Tibial nerve (tissue), 4 donors: ENCODE measurements at regions not wholly inside any gene's neighbourhood (a gene's known extent, or its start where the extent isn't known, plus 50 kb on each side); places are given as distances from the start of the nearest gene placed in this dataset.

Experiments
- DNase-seq, 2 donors: peaks; one replicate each; pipeline ENCODE4 v3.0.0-alpha.2; 2019; ENCODE audit warnings: low spot score in 2 of 2
- H3K27ac ChIP-seq, 4 donors: fragments of 200-600 bp; sonication (generic) in 3 of 4; one replicate each; pipeline ENCODE4 v1.5.1; 2017 to 2019; ENCODE audit warnings: mild to moderate bottlenecking in 1 of 4
- H3K27me3 ChIP-seq, 2 donors: fragments of 200-600 bp; sonication (generic) in 1 of 2; one replicate each; pipeline versions ENCODE4 v1.5.1 to v1.6.0; 2017 to 2019
- H3K36me3 ChIP-seq, 3 donors: fragments of 200-600 bp; sonication (generic); one replicate each; pipeline ENCODE4 v1.5.1; 2018 to 2019
- H3K4me1 ChIP-seq, 4 donors: fragments of 200-600 bp; sonication (generic) in 3 of 4; one replicate each; pipeline ENCODE4 v1.5.1; 2017 to 2019
- H3K4me3 ChIP-seq, 4 donors: fragments of 200-600 bp; sonication (generic) in 3 of 4; one replicate each; pipeline ENCODE4 v1.5.1; 2017 to 2019; ENCODE audit warnings: mild to moderate bottlenecking in 1 of 4, moderate library complexity in 1 of 4
- H3K9me3 ChIP-seq, 4 donors: fragments of 200-600 bp; sonication (generic) in 3 of 4; one replicate each; pipeline ENCODE4 v1.5.1; 2017 to 2019
- EP300 ChIP-seq, 2 donors: sonication (generic); formaldehyde crosslinking; IDR thresholded peaks; one replicate each; pipeline ENCODE4 v1.6.1; 2017; ENCODE audit warnings: antibody characterized with exemption in 2 of 2, mild to moderate bottlenecking in 1 of 2
- POLR2A ChIP-seq, 2 donors: fragments of 450-650 bp; IDR thresholded peaks; one replicate each; pipeline ENCODE4 v1.6.1; 2017; ENCODE audit warnings: antibody characterized with exemption in 2 of 2, mild to moderate bottlenecking in 2 of 2, moderate library complexity in 2 of 2
- WGBS, 2 donors: methylation state at CpG; one replicate each; pipeline ENCODE4 v1.1.5; 2018; 5-methylcytosine and 5-hydroxymethylcytosine counted together
- TF ChIP-seq, protein P1 (sequence below), 5 experiments: fragments of 200-600 bp in 3 of 5; fragments of 450-650 bp in 2 of 5; sonication (generic) in 3 of 5; IDR thresholded peaks; one replicate each; pipeline ENCODE4 v1.5.1; 2016 to 2019; ENCODE audit warnings: antibody characterized with exemption in 5 of 5, mild to moderate bottlenecking in 3 of 5, moderate library complexity in 2 of 5

DNA sequence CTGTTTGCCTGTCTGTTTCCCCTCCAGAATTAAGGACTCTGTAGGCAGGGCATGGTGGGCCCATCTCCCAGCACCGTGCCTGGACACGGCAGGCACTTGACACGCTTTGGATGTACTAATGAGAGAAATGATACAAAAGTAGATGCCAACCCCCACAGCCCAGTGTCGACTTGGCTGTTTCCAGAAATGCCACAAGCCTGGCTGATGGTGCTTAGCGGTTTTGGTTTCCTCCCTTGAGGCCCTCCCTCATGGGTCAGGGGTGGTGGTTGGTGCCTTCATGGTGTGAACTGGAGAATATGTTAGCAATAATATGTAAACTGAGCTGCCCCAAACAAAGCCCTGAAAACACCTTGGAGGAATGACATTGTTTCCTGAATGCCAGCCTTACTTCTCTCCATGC, 55.5 kb upstream of the ESRRB start:
- no peaks in the 10 kb centered on the region for H3K36me3 ChIP-seq
- no peak for TF ChIP-seq POLR2A (IDR thresholded peaks at IDR 0.05)
- H3K27me3 ChIP-seq: no peaks in the 10 kb centered on the region
- no peak for DNase-seq
- 76 to 85% methylated on average over 5 of the region's 5 CpGs for WGBS, 2 donors
- H3K9me3 ChIP-seq: no peaks in the 10 kb centered on the region
- no peak overlapping the region for H3K4me3 ChIP-seq
- H3K4me1 ChIP-seq: no peaks in the 10 kb centered on the region
- no peak overlapping the region for H3K27ac ChIP-seq

DNA sequence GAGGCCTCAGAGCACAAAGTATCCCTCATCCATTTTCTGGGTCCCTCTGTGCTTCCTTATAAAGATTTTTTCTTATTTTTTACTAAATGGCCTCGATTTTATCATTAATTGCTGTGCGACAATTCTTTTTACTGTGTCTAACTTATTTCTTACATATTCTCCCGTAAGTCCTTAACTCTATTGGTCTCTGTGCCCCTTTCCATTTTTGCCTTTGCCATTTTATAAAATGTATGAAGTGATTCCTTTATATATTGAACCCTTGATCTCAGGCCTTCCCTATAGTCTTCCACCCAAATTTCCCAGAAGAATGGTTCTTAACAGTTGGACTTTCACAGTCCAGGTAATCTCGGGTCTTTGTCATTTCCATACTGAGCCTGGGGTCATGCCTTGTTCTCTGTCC, 55.0 kb upstream of the ESRRB start:
- no peak for TF ChIP-seq POLR2A (IDR thresholded peaks at IDR 0.05)
- TF ChIP-seq EP300 (IDR thresholded peaks at IDR 0.05): no peak
- TF ChIP-seq, protein P1, sequence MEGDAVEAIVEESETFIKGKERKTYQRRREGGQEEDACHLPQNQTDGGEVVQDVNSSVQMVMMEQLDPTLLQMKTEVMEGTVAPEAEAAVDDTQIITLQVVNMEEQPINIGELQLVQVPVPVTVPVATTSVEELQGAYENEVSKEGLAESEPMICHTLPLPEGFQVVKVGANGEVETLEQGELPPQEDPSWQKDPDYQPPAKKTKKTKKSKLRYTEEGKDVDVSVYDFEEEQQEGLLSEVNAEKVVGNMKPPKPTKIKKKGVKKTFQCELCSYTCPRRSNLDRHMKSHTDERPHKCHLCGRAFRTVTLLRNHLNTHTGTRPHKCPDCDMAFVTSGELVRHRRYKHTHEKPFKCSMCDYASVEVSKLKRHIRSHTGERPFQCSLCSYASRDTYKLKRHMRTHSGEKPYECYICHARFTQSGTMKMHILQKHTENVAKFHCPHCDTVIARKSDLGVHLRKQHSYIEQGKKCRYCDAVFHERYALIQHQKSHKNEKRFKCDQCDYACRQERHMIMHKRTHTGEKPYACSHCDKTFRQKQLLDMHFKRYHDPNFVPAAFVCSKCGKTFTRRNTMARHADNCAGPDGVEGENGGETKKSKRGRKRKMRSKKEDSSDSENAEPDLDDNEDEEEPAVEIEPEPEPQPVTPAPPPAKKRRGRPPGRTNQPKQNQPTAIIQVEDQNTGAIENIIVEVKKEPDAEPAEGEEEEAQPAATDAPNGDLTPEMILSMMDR (IDR thresholded peaks at IDR 0.05): no peak
- Histone ChIP-seq H3K36me3 (no peaks in the 10 kb centered on the region), H3K4me3 (no peak overlapping the region), H3K4me1 (no peaks in the 10 kb centered on the region), H3K9me3 (no peaks in the 10 kb centered on the region), H3K27ac (no peak overlapping the region), H3K27me3 (no peaks in the 10 kb centered on the region)
- DNase-seq: no peak
- WGBS, 2 donors: 86 to 91% methylated on average over 4 of the region's 4 CpGs

DNA sequence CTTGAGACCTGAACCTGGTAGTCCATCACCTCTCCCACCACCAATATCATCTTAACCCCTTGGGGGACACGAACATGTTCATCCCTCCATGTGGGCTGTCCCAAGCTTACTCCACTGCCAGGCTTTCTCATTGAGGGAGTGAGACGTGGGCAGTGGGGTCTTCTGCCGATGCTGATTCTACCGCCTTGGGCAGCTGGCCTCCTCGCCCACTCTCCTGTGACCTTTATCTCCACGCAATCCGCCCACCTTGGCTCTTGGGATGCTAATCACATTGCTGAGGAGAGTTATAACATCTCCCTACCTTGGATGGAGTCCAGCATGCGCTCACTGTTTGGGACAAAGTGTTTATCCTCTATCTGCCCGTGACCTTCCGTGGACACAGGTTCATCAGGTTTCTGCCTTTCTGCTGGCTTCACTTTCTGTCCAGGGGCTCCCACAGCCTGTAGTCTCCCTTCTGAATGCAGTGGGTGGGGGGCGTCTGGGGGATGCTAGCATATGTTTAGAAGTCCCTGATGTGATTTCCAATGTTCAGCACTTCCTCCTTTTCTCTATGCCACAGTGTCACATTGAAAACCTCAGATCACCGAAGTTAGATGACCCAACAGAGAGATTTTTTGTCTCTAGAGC, 53.2 kb upstream of the ESRRB start:
- TF ChIP-seq EP300 (IDR thresholded peaks at IDR 0.05): no peak
- no peak for TF ChIP-seq POLR2A (IDR thresholded peaks at IDR 0.05)
- TF ChIP-seq, protein P1 (IDR thresholded peaks at IDR 0.05): no peak
- 70 to 75% methylated on average over 12 of the region's 12 CpGs for WGBS, 2 donors
- H3K27me3 ChIP-seq: peaks cover 0 to under 1% of the 10 kb centered on the region in 2 donors
- DNase-seq: no peak
- no peak overlapping the region for H3K4me3 ChIP-seq
- H3K36me3 ChIP-seq: no peaks in the 10 kb centered on the region
- H3K4me1 ChIP-seq: no peaks in the 10 kb centered on the region
- H3K9me3 ChIP-seq: no peaks in the 10 kb centered on the region
- H3K27ac ChIP-seq: no peak overlapping the region

DNA sequence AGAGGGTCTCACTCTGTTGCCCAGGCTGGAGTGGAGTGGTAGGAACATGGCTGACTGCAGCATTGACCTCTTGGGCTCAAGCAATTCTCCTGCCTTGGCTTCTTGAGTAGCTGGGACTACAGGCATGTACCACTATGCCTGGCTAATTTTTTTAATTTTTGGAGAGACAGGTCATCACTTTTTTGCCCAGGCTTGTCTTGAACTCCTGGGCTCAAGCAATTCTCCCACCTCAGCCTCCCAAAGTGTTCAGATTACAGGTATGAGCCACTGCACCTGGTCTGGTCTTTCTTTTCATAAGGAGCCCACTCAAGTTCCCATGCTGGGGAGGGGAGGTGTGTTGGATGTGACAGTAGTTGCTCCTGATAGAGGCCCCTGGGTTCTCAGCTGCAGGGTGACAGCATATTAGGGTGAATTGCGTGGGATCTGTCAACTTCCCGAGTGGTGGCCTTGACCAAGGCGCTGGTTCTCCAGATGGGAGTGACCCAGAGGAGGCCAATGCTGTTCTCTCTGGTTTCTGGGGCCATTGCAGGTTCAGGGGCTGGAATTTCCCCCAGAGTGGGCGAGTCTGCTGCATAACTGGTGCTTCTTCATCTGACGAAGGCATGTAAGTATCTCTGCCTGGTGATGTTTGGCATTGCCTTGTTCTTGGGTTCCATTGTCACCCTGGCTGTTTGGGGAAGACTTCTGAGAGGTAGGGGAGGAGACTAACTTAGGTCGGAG, 52.4 kb upstream of the ESRRB start:
- Histone ChIP-seq H3K36me3 (no peaks in the 10 kb centered on the region), H3K4me1 (no peaks in the 10 kb centered on the region), H3K9me3 (no peaks in the 10 kb centered on the region), H3K27me3 (peaks cover 0 to 8% of the 10 kb centered on the region in 2 donors), H3K4me3 (no peak overlapping the region), H3K27ac (no peak overlapping the region)
- TF ChIP-seq, protein P1 (IDR thresholded peaks at IDR 0.05): no peak
- no peak for DNase-seq
- 83 to 87% methylated on average over 6 of the region's 6 CpGs for WGBS, 2 donors

DNA sequence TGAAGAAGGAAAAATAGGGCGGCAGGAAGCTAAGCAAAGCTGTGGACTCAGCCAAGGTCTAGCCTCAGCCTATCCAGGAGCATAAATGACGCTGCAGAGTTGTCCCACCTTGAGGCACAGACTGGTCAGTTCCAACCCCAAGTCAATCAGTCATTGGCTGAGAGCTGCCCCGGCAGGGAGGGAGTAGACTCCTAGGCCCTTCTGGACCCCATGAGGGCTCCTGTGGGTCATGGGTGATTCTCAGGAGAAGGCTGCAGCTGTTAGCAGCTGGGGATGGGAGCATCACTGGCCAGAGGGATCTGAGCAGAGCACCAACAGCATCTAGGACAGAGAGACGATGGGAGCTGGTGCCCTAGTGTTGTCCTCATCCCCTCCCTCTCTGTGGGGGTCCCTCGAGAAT, 51.8 kb upstream of the ESRRB start:
- peaks cover 0 to 12% of the 10 kb centered on the region in 2 donors for H3K27me3 ChIP-seq
- TF ChIP-seq, protein P1 (IDR thresholded peaks at IDR 0.05): no peak
- no peak for TF ChIP-seq EP300 (IDR thresholded peaks at IDR 0.05)
- no peak for TF ChIP-seq POLR2A (IDR thresholded peaks at IDR 0.05)
- no peaks in the 10 kb centered on the region for H3K4me1 ChIP-seq
- WGBS, 2 donors: 70 to 83% methylated on average over 5 of the region's 5 CpGs
- H3K4me3 ChIP-seq: no peak overlapping the region
- no peaks in the 10 kb centered on the region for H3K36me3 ChIP-seq
- no peak for DNase-seq
- H3K27ac ChIP-seq: no peak overlapping the region
- no peaks in the 10 kb centered on the region for H3K9me3 ChIP-seq
